Fibroblast of mammary gland (primary cell): ENCODE measurements at regions not wholly inside any gene's neighbourhood (a gene's known extent, or its start where the extent isn't known, plus 50 kb on each side); places are given as distances from the start of the nearest gene placed in this dataset.

Source experiments
- DNase-seq: peaks from one replicate; pipeline ENCODE4 v3.0.0-alpha.2; 2010; ENCODE audit warnings: low read depth
- H3K4me3 ChIP-seq: 2 replicates; pipeline ENCODE4 v1.5.1; 2011; ENCODE audit warnings: low read depth, mild to moderate bottlenecking, low read length, moderate library complexity; ENCODE audit not compliant: control insufficient read depth
- TF ChIP-seq, protein P1 (sequence below): conservative IDR thresholded peaks from 2 replicates; pipeline ENCODE4 v1.5.1; 2011; ENCODE audit warnings: low read depth, low read length, inconsistent platforms; ENCODE audit not compliant: control insufficient read depth, insufficient read depth

GRCh38 chr11:69887330-69887729 lies 68.1 kb upstream of the FGF3 start:
- no peak for DNase-seq
- no peak overlapping the region for H3K4me3 ChIP-seq
- TF ChIP-seq, protein P1, sequence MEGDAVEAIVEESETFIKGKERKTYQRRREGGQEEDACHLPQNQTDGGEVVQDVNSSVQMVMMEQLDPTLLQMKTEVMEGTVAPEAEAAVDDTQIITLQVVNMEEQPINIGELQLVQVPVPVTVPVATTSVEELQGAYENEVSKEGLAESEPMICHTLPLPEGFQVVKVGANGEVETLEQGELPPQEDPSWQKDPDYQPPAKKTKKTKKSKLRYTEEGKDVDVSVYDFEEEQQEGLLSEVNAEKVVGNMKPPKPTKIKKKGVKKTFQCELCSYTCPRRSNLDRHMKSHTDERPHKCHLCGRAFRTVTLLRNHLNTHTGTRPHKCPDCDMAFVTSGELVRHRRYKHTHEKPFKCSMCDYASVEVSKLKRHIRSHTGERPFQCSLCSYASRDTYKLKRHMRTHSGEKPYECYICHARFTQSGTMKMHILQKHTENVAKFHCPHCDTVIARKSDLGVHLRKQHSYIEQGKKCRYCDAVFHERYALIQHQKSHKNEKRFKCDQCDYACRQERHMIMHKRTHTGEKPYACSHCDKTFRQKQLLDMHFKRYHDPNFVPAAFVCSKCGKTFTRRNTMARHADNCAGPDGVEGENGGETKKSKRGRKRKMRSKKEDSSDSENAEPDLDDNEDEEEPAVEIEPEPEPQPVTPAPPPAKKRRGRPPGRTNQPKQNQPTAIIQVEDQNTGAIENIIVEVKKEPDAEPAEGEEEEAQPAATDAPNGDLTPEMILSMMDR = no peak

GRCh38 chr11:69887841-69888427 lies 68.7 kb upstream of the FGF3 start:
- TF ChIP-seq, protein P1 = no peak
- no peak for DNase-seq
- H3K4me3 ChIP-seq = no peak overlapping the region

DNA sequence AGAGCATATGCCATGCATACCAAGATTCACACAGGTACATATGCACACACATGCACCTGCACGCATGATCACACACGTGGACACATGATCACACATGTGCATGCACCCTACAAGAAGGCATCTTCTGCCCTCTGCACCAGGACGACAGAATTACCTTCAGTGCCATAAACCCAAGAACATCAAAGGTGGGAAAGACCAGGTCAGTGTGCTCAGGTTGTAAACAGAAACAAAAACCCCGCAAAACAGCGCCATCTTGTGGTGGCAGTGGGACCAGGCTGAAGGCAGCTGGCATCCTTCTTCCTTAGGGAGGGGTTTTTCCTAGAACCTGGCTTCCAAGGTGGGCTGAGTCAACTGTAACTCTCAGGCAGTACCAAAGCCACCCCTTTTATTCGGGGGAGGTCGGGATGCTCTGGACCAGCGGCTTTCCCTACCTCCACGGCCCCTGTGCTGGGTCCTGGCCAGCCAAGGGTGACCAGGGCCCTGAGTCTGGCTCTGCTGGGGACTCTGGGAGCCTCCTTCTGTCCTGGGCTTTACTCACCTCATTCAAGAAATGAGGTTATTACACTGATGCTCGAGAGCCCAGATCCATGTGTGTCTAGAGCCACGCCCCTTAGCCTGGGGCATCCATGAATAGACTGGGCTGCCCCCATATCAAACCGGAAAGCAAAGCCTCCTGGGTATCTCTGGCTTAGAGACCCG lies 69.4 kb upstream of the FGF3 start:
- TF ChIP-seq, protein P1 = peak; percentile 91
- peak; percentile 54 for DNase-seq
- H3K4me3 ChIP-seq = no peak overlapping the region

DNA sequence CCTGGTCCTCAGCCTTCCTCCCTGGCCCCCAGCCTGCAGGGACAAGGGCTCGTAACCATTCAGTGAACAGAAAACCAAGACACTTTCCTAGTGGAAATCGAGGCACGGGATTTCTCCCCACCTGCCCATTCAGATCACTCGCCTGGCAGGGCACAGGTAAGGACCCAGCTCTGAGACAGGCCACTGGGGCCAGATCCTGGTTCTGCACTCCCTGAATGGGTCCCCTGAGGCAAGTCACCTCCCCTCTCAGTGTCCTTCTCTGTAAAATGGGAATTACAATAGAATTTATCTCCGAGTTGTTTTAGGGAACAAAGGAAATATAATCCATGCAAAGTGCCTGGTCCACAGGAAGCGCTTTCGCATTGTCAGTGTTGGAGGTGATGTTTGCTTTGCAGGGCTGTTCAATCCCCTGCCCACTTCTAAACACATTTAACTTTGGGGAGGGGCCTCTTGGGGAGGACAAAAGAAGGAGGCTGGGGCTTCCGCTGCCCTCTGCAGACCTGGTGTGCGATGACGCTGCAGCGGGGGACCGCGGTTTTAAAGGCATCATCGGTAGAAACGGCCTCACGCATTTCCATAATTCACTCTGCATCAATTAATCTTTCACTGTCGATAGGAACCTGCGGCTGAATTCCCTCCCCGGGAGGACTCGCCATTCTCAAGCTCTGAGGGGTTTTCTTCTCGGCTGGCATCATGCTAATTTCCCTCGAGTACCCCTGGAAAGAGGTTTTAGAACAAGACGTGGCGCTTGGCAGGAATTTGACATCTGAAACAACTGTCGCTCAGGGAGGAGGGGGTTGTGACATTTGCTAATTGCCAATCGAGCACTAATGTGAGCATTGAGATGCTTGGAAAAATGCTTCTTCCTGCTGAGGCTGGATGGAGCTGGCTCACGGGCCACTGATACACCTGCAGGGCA lies 70.4 kb upstream of the FGF3 start:
- TF ChIP-seq, protein P1 = no peak
- no peak overlapping the region for H3K4me3 ChIP-seq
- no peak for DNase-seq

GRCh38 chr11:69890476-69890875 lies 71.3 kb upstream of the FGF3 start:
- no peak for DNase-seq
- H3K4me3 ChIP-seq = no peak overlapping the region
- TF ChIP-seq, protein P1 = no peak

GRCh38 chr11:69891421-69892236 lies 72.4 kb upstream of the FGF3 start:
- DNase-seq = no peak
- TF ChIP-seq, protein P1 = no peak
- no peak overlapping the region for H3K4me3 ChIP-seq
